HG02943 (cell line): ENCODE measurements at regions not wholly inside any gene's neighbourhood (a gene's known extent, or its start where the extent isn't known, plus 50 kb on each side); places are given as distances from the start of the nearest gene placed in this dataset.

Source experiments
- ATAC-seq: cut with Tn5 transposase; IDR thresholded peaks from one replicate; pipeline ENCODE4 v1.9.1; 2021; ENCODE audit warnings: mild to moderate bottlenecking, low read depth, moderate library complexity; ENCODE audit not compliant: unreplicated experiment

GRCh38 chr18:47603158-47603557, 327.3 kb downstream of the SMAD2 start:
- no peak for ATAC-seq

- ATAC-seq = no peak
These were observed 328.1 kb downstream of the SMAD2 start for GRCh38 chr18:47602273-47602897.

- no peak for ATAC-seq
These were observed 328.7 kb downstream of the SMAD2 start for GRCh38 chr18:47601581-47602272.

- ATAC-seq = no peak
These were observed 334.5 kb downstream of the SMAD2 start for GRCh38 chr18:47595831-47596501.

GRCh38 chr18:47594621-47595086, 335.8 kb downstream of the SMAD2 start:
- no peak for ATAC-seq

GRCh38 chr18:47593744-47594472, 336.6 kb downstream of the SMAD2 start:
- no peak for ATAC-seq

GRCh38 chr18:47591429-47591828, 339.0 kb downstream of the SMAD2 start:
- no peak for ATAC-seq

- no peak for ATAC-seq
These were observed 336.1 kb upstream of the SKOR2 start for GRCh38 chr18:47587587-47587986.

- ATAC-seq = no peak
These were observed 335.1 kb upstream of the SKOR2 start for GRCh38 chr18:47586418-47587070.

GRCh38 chr18:47585914-47586313, 334.5 kb upstream of the SKOR2 start:
- no peak for ATAC-seq

GRCh38 chr18:47585136-47585535, 333.7 kb upstream of the SKOR2 start:
- ATAC-seq = no peak

- ATAC-seq = no peak
These were observed 330.6 kb upstream of the SKOR2 start for GRCh38 chr18:47582093-47582492.

- no peak for ATAC-seq
These were observed 326.1 kb upstream of the SKOR2 start for GRCh38 chr18:47577520-47577919.

- ATAC-seq = no peak
These were observed 323.5 kb upstream of the SKOR2 start for GRCh38 chr18:47574966-47575365.

GRCh38 chr18:47571957-47572356, 320.5 kb upstream of the SKOR2 start:
- ATAC-seq = no peak

GRCh38 chr18:47566809-47567208, 315.3 kb upstream of the SKOR2 start:
- no peak for ATAC-seq

- ATAC-seq = no peak
These were observed 309.6 kb upstream of the SKOR2 start for GRCh38 chr18:47560723-47561715.

GRCh38 chr18:47558110-47558750, 306.8 kb upstream of the SKOR2 start:
- ATAC-seq = peak; percentile 86

- no peak for ATAC-seq
These were observed 305.7 kb upstream of the SKOR2 start for GRCh38 chr18:47557160-47557559.
